ENCODE measurements at regions not wholly inside any gene's neighbourhood (a gene's known extent, or its start where the extent isn't known, plus 50 kb on each side); places are given as distances from the start of the nearest gene placed in this dataset.

DNA sequence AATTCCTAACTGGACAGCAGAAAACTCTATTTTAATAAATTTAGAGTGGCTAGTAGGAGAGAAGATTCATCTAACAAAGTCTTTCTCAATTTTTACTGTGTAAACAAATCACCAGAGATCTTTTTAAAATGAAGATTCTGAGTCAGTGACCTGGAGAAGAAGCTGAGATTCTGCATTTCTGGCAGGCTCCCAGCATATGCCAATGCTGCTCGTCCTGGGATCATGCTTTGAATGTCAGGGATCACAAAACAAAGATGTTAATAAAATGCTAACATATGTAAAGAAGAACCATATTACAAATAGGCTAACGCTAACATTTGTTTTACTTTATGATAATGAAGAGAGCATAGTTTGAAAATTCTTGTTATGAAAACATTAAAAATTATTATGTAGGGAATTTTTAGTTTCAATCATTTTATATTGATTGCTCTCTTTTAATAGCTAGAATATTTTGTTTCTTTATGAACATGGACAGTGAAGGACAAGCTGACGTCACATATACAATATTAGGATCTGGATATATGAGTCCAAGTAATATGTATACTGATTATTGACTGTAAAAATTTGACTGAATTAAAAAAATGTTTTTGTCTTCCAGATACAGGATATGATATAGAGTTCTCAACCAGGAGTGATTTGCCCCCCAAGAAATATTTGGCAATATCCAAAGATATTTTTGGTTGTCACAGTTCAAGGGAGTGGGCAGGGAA is 160.8 kb upstream of the GPR149 start:
- TF ChIP-seq, protein P1, sequence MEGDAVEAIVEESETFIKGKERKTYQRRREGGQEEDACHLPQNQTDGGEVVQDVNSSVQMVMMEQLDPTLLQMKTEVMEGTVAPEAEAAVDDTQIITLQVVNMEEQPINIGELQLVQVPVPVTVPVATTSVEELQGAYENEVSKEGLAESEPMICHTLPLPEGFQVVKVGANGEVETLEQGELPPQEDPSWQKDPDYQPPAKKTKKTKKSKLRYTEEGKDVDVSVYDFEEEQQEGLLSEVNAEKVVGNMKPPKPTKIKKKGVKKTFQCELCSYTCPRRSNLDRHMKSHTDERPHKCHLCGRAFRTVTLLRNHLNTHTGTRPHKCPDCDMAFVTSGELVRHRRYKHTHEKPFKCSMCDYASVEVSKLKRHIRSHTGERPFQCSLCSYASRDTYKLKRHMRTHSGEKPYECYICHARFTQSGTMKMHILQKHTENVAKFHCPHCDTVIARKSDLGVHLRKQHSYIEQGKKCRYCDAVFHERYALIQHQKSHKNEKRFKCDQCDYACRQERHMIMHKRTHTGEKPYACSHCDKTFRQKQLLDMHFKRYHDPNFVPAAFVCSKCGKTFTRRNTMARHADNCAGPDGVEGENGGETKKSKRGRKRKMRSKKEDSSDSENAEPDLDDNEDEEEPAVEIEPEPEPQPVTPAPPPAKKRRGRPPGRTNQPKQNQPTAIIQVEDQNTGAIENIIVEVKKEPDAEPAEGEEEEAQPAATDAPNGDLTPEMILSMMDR (conservative IDR thresholded peaks at IDR 0.05; ENCODE audit: low read length) = no peak
- TF ChIP-seq EZH2phosphoT487 (IDR thresholded peaks at IDR 0.05; ENCODE audit: borderline replicate concordance) = no peak
